Stimulated activated naive CD8-positive, alpha-beta T cell treated with anti-CD3 and anti-CD28 coated beads, Interleukin-15, Interleukin-2, amounts not matched to agents 100 U/mL and 50 U/mL, for 24 hours (primary cell): ENCODE measurements at regions not wholly inside any gene's neighbourhood (a gene's known extent, or its start where the extent isn't known, plus 50 kb on each side); places are given as distances from the start of the nearest gene placed in this dataset.
A peak's percentile ranks its signal among the peaks of the same experiment; 100 is the strongest.
"Not testable (repeated sequence)": the region's sequence is repeated elsewhere in the genome, so short reads cannot be mapped to it uniquely, and the experiment has no call there.

Experiments
- ATAC-seq: fragments of 150-1000 bp; cut with Tn5 transposase; one replicate; pipeline ENCODE4 v1.10.0; 2021
- DNase-seq: peaks from one replicate; pipeline ENCODE4 v3.0.0; 2021

DNA sequence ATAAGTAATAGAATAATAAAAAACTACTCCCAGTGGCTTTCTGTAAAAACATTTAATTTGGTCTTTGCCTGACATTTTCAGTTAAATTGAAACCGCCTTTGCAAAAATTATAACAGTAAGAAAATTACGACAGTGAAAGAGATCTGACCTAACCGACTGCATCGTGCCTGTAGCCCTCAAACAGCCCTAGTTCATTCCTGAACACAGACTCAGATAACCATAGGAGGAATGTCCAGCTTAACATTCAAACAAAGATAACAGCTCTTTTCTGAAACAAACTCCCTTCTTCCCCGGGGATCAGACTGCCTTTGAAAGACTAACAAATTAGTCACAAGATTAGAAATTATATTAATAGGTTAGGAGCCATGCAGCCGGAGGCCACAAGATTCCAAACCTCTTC, 252.5 kb upstream of the USP9Y start:
- ATAC-seq, DNase-seq: not testable (repeated sequence)

DNA sequence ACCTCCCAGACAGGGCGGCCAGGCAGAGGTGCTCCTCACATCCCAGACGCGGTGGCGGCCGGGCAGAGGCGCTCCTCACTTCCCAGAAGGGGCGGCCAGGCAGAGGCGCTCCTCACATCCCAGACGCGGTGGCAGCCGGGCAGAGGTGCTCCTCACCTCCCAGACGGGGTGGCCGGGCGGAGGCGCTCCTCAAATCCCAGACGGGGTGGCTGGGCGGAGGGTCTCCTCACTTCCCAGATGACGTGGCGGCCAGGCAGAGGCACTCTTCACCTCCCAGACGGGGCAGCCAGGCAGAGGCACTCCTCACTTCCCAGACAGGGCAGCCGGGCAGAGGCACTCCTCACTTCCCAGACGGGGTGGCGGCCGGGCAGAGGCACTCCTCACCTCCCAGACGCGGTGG, 247.7 kb upstream of the USP9Y start:
- not testable (repeated sequence) for DNase-seq, ATAC-seq

GRCh38 chrY:12459965-12460364, 241.1 kb upstream of the USP9Y start:
- ATAC-seq (no peak), DNase-seq (no peak)

DNA sequence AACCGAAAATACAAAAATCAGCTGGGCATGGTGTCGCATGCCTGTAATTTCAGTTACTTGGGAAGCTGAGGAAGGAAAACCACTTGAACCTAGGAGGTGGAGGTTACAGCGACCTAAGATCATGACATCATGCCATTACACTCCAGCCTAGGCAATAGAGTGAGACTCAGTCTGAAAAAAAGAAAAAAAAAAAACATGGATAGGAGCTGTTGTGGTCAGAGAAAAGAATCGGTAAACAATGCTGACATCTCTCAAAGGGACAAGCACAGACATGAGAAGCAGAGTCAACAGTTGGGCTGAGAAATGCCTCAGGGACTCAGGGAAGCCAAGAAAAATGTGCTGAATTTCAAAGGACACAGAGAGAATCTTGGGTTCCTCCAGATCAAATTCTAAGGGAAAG, 236.9 kb upstream of the USP9Y start:
- DNase-seq (no peak), ATAC-seq (no peak)

- no peak for ATAC-seq
- DNase-seq = no peak
Observed at GRCh38 chrY:12465706-12466105, 235.3 kb upstream of the USP9Y start.

- DNase-seq (no peak), ATAC-seq (peak; percentile 49)
Observed at GRCh38 chrY:12469081-12469480, 231.9 kb upstream of the USP9Y start.

- ATAC-seq (no peak), DNase-seq (no peak)
Observed at GRCh38 chrY:12474472-12474871, 226.6 kb upstream of the USP9Y start.

DNA sequence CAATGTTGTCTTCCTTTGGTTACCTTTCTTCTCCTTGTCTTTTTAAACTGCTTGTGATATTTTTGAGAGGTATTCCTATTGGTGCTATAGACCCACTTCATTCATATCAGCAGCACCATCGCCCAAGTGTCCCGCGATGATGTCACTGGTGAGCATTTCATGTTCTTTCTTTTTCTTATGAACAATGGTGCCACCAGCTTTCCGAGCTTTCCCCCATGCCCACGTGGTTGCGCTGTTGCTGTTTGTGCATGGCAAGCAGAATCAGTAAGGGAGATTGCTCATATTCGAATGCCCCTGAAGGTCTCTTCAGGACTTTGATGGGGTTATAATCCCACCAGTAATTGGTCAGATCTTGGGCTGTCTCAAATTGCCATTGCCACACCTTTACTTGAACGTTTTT, 221.6 kb upstream of the USP9Y start:
- DNase-seq (peak; percentile 34), ATAC-seq (peak; percentile 68)

GRCh38 chrY:12483394-12483793, 217.6 kb upstream of the USP9Y start:
- no peak for ATAC-seq
- no peak for DNase-seq

DNA sequence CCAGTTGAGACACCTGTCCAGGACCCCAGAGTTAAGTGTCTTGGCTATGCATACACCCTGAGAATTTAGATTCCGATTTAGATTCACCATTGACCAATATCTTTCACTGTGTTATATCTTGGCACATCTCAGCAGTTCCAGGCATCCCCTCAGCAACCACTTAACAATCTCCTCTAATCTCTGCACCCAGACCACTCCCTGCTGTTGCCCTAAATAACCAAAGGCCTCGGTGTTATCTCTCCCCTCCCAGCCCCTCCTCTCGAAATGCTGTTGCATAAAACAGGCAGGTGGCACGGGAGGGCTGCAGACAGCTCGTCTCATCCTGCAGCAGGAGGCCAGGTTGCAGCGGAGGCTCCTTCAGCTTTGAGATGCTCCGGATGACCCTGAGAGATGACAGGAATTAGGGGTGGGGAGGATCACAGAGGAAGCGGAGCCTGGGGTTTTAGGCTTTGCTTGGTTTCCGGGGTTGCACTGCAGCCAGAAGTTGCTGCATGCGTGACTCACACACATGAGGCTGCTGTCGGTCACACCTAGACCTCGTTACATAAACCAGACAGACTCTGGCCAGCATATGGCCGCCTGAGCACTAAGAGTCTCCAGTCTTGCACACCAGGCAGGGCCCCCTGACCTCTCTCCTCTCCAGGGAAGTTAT, 210.3 kb upstream of the USP9Y start:
- DNase-seq = no peak
- ATAC-seq = no peak

- DNase-seq = no peak
- no peak for ATAC-seq
Observed at GRCh38 chrY:12492218-12492617, 208.8 kb upstream of the USP9Y start.

DNA sequence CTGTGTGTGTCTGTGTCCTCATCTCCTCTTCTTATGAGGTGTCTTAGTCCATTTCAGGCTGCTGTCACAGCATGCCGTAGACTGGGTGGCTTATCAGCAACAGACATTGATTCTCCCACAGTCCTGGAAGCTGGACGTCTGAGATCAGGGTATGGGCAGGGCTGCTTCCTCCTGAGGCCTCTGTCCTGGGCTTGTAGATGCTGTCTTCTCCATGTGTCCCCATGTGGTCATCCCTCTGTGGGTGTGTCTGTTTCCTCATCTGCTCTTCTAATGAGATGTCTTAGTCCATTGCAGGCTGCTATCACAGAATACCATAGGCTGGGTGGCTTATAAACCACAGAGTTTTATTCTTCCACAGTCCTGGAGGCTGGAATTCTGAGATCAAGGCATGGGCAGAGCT, 205.0 kb upstream of the USP9Y start:
- ATAC-seq (no peak), DNase-seq (no peak)

DNA sequence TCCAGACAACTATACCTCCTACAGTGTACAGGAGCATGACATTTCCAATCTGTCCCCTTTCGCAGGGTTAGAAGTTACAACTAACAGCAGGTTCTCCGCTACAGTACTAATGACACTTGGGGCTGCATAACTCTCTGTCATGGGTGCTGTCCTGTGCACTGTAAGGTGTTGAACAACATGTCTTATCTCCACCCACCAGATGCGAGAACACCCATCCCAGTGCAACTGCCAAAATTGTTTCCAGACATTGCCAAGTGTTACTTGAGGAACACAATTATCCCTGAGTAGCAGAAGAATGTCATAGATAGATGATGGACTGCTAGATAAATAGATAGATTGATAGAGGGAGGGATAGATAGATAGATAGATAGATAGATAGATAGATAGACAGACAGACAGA, 200.9 kb upstream of the USP9Y start:
- DNase-seq (no peak), ATAC-seq (no peak)

GRCh38 chrY:12504028-12504427, 197.0 kb upstream of the USP9Y start:
- DNase-seq, ATAC-seq: not testable (repeated sequence)

- no peak for DNase-seq
- ATAC-seq = no peak
Observed at GRCh38 chrY:12517338-12517737, 183.7 kb upstream of the USP9Y start.

DNA sequence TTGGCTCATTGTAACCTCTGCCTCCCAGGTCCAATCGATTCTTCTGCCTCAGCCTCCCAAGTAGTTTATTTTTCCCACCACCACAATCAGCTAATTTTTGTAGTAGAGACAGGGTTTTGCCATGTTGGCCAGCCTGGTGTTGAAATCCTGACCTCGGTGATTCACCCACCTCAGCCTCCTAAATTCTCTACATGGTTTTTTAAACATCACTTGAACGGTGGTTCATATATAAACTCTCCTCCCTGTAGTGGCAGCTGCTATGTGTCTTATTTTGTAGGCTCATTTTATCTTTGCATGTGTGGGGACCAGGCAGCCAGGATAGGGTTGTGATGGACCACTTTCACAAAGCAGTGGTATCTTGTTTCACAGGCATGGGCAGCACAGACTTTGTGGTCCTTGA, 175.8 kb upstream of the USP9Y start:
- DNase-seq (no peak), ATAC-seq (no peak)

GRCh38 chrY:12526362-12527063, 174.5 kb upstream of the USP9Y start:
- ATAC-seq = no peak

GRCh38 chrY:12537226-12537854, 163.7 kb upstream of the USP9Y start:
- no peak for DNase-seq
- ATAC-seq = peak; percentile 11

More at GRCh38 chrY:12526362-12527063, 174.5 kb upstream of the USP9Y start:
- DNase-seq = no peak

- ATAC-seq = peak; percentile 55
- DNase-seq = no peak
Observed at GRCh38 chrY:12546746-12547420, 154.1 kb upstream of the USP9Y start.

- DNase-seq (no peak), ATAC-seq (peak; percentile 58)
Observed at GRCh38 chrY:12552471-12553283, 148.4 kb upstream of the USP9Y start.

DNA sequence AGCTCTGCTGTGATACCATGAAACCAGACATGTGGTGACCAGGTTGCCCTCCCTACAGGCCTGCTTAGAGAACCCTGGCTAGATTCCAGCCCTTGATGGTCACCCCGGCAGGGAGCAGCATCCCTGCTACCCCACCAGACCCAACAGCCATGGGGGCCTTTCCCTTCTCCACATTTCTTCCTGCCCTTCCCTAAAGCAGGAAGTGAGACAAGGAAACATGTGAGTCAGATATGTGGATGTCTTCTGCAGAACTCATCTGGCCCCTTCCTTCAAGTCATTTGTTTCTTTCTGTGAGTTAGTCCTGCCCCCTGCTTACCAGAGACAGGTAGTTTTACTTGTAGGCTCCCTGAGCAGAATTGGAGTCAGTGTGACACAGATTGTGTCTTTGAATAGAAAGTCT, 147.1 kb upstream of the USP9Y start:
- ATAC-seq = no peak
- no peak for DNase-seq

DNA sequence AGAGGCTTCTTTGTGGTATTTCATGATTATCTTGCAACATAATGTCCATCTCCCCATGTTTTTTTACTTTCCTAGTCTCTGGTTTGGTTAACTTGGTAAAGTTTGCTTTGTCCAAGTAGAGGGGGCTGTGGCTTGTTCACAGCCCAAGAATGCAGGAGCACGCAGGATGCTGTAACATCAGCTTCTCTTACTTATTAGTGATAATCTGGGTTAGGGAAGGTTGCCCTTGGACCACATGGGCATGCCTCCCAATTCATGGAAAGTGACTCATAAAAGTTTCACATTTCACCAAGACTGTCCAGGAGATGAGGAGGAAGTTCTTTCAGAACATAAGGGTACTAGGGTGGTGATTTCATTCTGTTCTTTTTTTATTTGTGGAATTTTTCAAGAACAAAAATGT, 146.0 kb upstream of the USP9Y start:
- ATAC-seq (no peak), DNase-seq (no peak)
